ENCODE measurements at regions not wholly inside any gene's neighbourhood (a gene's known extent, or its start where the extent isn't known, plus 50 kb on each side); places are given as distances from the start of the nearest gene placed in this dataset.

DNA sequence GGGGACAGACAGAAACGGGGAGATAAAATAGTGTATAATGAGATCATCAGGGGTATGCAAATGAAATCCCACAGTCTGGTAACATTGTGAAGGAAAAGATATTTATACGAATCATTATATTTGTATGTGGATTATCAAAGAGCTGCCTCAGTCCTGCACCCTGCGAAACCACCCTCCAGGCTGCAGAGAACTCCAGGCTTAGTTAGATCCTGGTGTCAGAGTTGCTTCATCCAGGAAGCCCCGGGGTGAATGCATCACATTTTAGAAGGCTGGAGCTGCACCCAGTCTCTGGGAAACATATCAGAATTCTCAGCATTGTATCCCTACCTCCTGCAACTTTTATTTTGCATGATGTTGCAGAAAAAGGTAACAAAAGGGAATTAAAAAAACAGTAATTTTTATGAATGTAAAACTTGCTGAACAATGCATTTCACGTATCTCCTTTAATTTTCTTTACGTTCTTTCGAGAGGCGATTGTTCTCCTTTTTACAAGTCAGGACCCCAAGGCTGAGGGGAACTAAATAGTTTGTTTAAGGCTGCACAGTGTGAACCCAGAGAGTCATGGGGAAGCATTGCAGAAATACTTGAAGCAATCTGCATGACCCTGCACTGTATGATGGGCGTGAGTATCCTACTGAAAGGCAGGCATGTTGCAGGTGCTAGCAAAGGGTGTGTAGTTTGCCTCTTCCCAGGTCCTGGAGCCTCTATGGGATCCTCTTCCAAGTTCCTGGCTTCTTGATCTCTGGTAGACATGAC lies 299.5 kb upstream of the CLNK start:
- no peaks in the 10 kb centered on the region for H4K20me1 ChIP-seq (ENCODE audit: insufficient read depth, low read length)
- H3K4me3 ChIP-seq (ENCODE audit: low read depth in 1 of 2, low read length in 2 of 2): no peak overlapping the region
- no peak overlapping the region for H2AFZ ChIP-seq (ENCODE audit: low read depth, low read length)
- ATAC-seq (ENCODE audit: insufficient read depth, low read depth) (no peak), DNase-seq (no peak)
- H3K9me3 ChIP-seq (ENCODE audit: insufficient read depth, low read length, severe bottlenecking): no peaks in the 10 kb centered on the region
- no peaks in the 10 kb centered on the region for H3K4me1 ChIP-seq (ENCODE audit: insufficient read depth, low read length)
- H3K9ac ChIP-seq (ENCODE audit: low read depth, low read length): no peak overlapping the region
- no peak overlapping the region for H3K27ac ChIP-seq (ENCODE audit: low read length)
- no peaks in the 10 kb centered on the region for H3K36me3 ChIP-seq (ENCODE audit: insufficient read depth, low read length)
- TF ChIP-seq CTCF (IDR thresholded peaks at IDR 0.05; ENCODE audit: borderline replicate concordance, extremely low read depth, low read length, poor library complexity, severe bottlenecking): no peak
- no peak for TF ChIP-seq EZH2 (IDR thresholded peaks at IDR 0.05; ENCODE audit: borderline replicate concordance, low read depth, low read length, severe bottlenecking)
- no peaks in the 10 kb centered on the region for H3K27me3 ChIP-seq (ENCODE audit: insufficient read depth, low read length, poor library complexity)
- no peak overlapping the region for H3K4me2 ChIP-seq (ENCODE audit: insufficient read depth, low read length)
- no peaks in the 10 kb centered on the region for H3K79me2 ChIP-seq (ENCODE audit: insufficient read depth, low read length)

- Histone ChIP-seq H3K4me1 (ENCODE audit: insufficient read depth, low read length) (no peaks in the 10 kb centered on the region), H3K9ac (ENCODE audit: low read depth, low read length) (no peak overlapping the region), H3K4me2 (ENCODE audit: insufficient read depth, low read length) (no peak overlapping the region), H3K4me3 (ENCODE audit: low read depth in 1 of 2, low read length in 2 of 2) (no peak overlapping the region), H4K20me1 (ENCODE audit: insufficient read depth, low read length) (no peaks in the 10 kb centered on the region), H3K27me3 (ENCODE audit: insufficient read depth, low read length, poor library complexity) (no peaks in the 10 kb centered on the region), H3K79me2 (ENCODE audit: insufficient read depth, low read length) (no peaks in the 10 kb centered on the region), H2AFZ (ENCODE audit: low read depth, low read length) (no peak overlapping the region), H3K36me3 (ENCODE audit: insufficient read depth, low read length) (no peaks in the 10 kb centered on the region), H3K9me3 (ENCODE audit: insufficient read depth, low read length, severe bottlenecking) (no peaks in the 10 kb centered on the region), H3K27ac (ENCODE audit: low read length) (no peak overlapping the region)
- ATAC-seq (ENCODE audit: insufficient read depth, low read depth) (no peak), DNase-seq (peak; percentile 6)
- TF ChIP-seq EZH2 (IDR thresholded peaks at IDR 0.05; ENCODE audit: borderline replicate concordance, low read depth, low read length, severe bottlenecking) (no peak), CTCF (IDR thresholded peaks at IDR 0.05; ENCODE audit: borderline replicate concordance, extremely low read depth, low read length, poor library complexity, severe bottlenecking) (no peak)
Measured at GRCh38 chr4:10983268-10983667, 298.7 kb upstream of the CLNK start.

- H2AFZ ChIP-seq (ENCODE audit: low read depth, low read length): no peak overlapping the region
Measured at GRCh38 chr4:10982305-10982704, 297.7 kb upstream of the CLNK start.

More at GRCh38 chr4:10982305-10982704, 297.7 kb upstream of the CLNK start:
- DNase-seq (no peak), ATAC-seq (ENCODE audit: insufficient read depth, low read depth) (no peak)
- Histone ChIP-seq H3K9ac (ENCODE audit: low read depth, low read length) (no peak overlapping the region), H3K27ac (ENCODE audit: low read length) (no peak overlapping the region), H3K9me3 (ENCODE audit: insufficient read depth, low read length, severe bottlenecking) (no peaks in the 10 kb centered on the region), H3K4me3 (ENCODE audit: low read depth in 1 of 2, low read length in 2 of 2) (no peak overlapping the region), H3K4me2 (ENCODE audit: insufficient read depth, low read length) (no peak overlapping the region), H3K36me3 (ENCODE audit: insufficient read depth, low read length) (no peaks in the 10 kb centered on the region), H3K4me1 (ENCODE audit: insufficient read depth, low read length) (no peaks in the 10 kb centered on the region), H3K27me3 (ENCODE audit: insufficient read depth, low read length, poor library complexity) (no peaks in the 10 kb centered on the region), H4K20me1 (ENCODE audit: insufficient read depth, low read length) (no peaks in the 10 kb centered on the region), H3K79me2 (ENCODE audit: insufficient read depth, low read length) (no peaks in the 10 kb centered on the region)
- TF ChIP-seq CTCF (IDR thresholded peaks at IDR 0.05; ENCODE audit: borderline replicate concordance, extremely low read depth, low read length, poor library complexity, severe bottlenecking): no peak
- no peak for TF ChIP-seq EZH2 (IDR thresholded peaks at IDR 0.05; ENCODE audit: borderline replicate concordance, low read depth, low read length, severe bottlenecking)

All from DND-41 (cell line).